ENCODE measurements at regions not wholly inside any gene's neighbourhood (a gene's known extent, or its start where the extent isn't known, plus 50 kb on each side); places are given as distances from the start of the nearest gene placed in this dataset.

GRCh38 chr10:8279598-8279997, 225.1 kb downstream of the GATA3 start:
- no peak for TF ChIP-seq NFIC (IDR thresholded peaks at IDR 0.05)
- TF ChIP-seq EP300 (IDR thresholded peaks at IDR 0.05; ENCODE audit: borderline replicate concordance) = no peak

- TF ChIP-seq YY1 (IDR thresholded peaks at IDR 0.05; ENCODE audit: low read depth) (no peak), ZBTB7A (IDR thresholded peaks at IDR 0.05; ENCODE audit: low read depth) (no peak), TCF12 (IDR thresholded peaks at IDR 0.05; ENCODE audit: low read depth) (no peak), EGR1 (IDR thresholded peaks at IDR 0.05) (no peak), NFIC (IDR thresholded peaks at IDR 0.05) (no peak), USF1 (IDR thresholded peaks at IDR 0.05) (no peak), TAF1 (IDR thresholded peaks at IDR 0.05; ENCODE audit: low read depth) (no peak), REST (IDR thresholded peaks at IDR 0.05; ENCODE audit: low read depth) (no peak), FOXM1 (IDR thresholded peaks at IDR 0.05; ENCODE audit: borderline replicate concordance, low read depth) (no peak), RAD21 (IDR thresholded peaks at IDR 0.05; ENCODE audit: low read depth) (no peak), CEBPB (IDR thresholded peaks at IDR 0.05) (no peak), MAX (IDR thresholded peaks at IDR 0.05) (no peak), CREB1 (IDR thresholded peaks at IDR 0.05; ENCODE audit: low read depth) (no peak)
These were observed 226.5 kb downstream of the GATA3 start for GRCh38 chr10:8280946-8281345.

DNA sequence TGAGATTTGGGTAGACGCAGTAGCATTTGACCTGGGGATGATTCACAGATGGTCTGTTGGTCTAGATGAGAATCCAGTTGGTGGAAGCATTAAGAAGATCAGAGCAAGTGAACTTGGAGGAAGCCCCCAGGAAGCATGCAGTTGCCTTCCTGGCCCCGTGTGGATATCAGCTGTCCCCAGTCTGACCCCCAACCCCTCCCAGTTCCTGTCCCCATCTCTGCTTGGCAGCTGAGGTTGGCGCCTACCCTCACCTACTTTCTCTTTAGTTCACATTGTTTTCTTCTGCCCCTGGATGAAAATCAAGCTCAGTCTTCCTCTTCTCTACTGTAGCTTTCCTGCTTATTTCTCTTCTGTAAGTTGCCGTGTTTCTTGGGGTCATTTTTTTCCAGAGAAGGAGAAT, 227.9 kb downstream of the GATA3 start:
- TF ChIP-seq RAD21 (IDR thresholded peaks at IDR 0.05; ENCODE audit: low read depth) (no peak), CEBPB (IDR thresholded peaks at IDR 0.05) (no peak), YY1 (IDR thresholded peaks at IDR 0.05; ENCODE audit: low read depth) (no peak), EP300 (IDR thresholded peaks at IDR 0.05; ENCODE audit: borderline replicate concordance) (no peak), REST (IDR thresholded peaks at IDR 0.05; ENCODE audit: low read depth) (no peak), NFIC (IDR thresholded peaks at IDR 0.05) (no peak), USF1 (IDR thresholded peaks at IDR 0.05) (no peak), FOXM1 (IDR thresholded peaks at IDR 0.05; ENCODE audit: borderline replicate concordance, low read depth) (no peak), MAX (IDR thresholded peaks at IDR 0.05) (no peak), TCF12 (IDR thresholded peaks at IDR 0.05; ENCODE audit: low read depth) (no peak), TAF1 (IDR thresholded peaks at IDR 0.05; ENCODE audit: low read depth) (no peak), EGR1 (IDR thresholded peaks at IDR 0.05) (no peak), CREB1 (IDR thresholded peaks at IDR 0.05; ENCODE audit: low read depth) (no peak), TEAD4 (IDR thresholded peaks at IDR 0.05) (no peak), ZBTB7A (IDR thresholded peaks at IDR 0.05; ENCODE audit: low read depth) (no peak)

GRCh38 chr10:8283166-8283905, 228.8 kb downstream of the GATA3 start:
- TF ChIP-seq TAF1 (IDR thresholded peaks at IDR 0.05; ENCODE audit: low read depth) = no peak

GRCh38 chr10:8283986-8284385, 229.5 kb downstream of the GATA3 start:
- TF ChIP-seq FOXM1 (IDR thresholded peaks at IDR 0.05; ENCODE audit: borderline replicate concordance, low read depth) (no peak), RAD21 (IDR thresholded peaks at IDR 0.05; ENCODE audit: low read depth) (no peak), EGR1 (IDR thresholded peaks at IDR 0.05) (no peak), YY1 (IDR thresholded peaks at IDR 0.05; ENCODE audit: low read depth) (no peak), EP300 (IDR thresholded peaks at IDR 0.05; ENCODE audit: borderline replicate concordance) (no peak), CREB1 (IDR thresholded peaks at IDR 0.05; ENCODE audit: low read depth) (no peak), MAX (IDR thresholded peaks at IDR 0.05) (no peak), USF1 (IDR thresholded peaks at IDR 0.05) (no peak), ZBTB7A (IDR thresholded peaks at IDR 0.05; ENCODE audit: low read depth) (no peak), CEBPB (IDR thresholded peaks at IDR 0.05) (no peak), TEAD4 (IDR thresholded peaks at IDR 0.05) (no peak)
